ENCODE measurements at regions not wholly inside any gene's neighbourhood (a gene's known extent, or its start where the extent isn't known, plus 50 kb on each side); places are given as distances from the start of the nearest gene placed in this dataset.

GRCh38 chr3:64426551-64426950 lies 201.3 kb upstream of the PRICKLE2 start:
- Histone ChIP-seq H3K4me3 (ENCODE audit: low read depth in 1 of 2, low read length in 1 of 2) (no peak overlapping the region), H3K27ac (no peak overlapping the region), H3K36me3 (no peaks in the 10 kb centered on the region), H3K27me3 (no peaks in the 10 kb centered on the region), H3K4me1 (ENCODE audit: control insufficient read depth in 1 of 2, insufficient read depth in 1 of 2, low read depth in 1 of 2, low read length in 1 of 2) (no peaks in the 10 kb centered on the region), H3K9me3 (no peaks in the 10 kb centered on the region)
- TF ChIP-seq CTCF (IDR thresholded peaks at IDR 0.05): no peak

- TF ChIP-seq CTCF (IDR thresholded peaks at IDR 0.05): no peak
Observed at GRCh38 chr3:64422932-64423331, 197.7 kb upstream of the PRICKLE2 start.

GRCh38 chr3:64422192-64422591 lies 196.9 kb upstream of the PRICKLE2 start:
- H3K4me3 ChIP-seq (ENCODE audit: low read depth in 1 of 2, low read length in 1 of 2): no peak overlapping the region
- H3K27ac ChIP-seq: no peak overlapping the region
- TF ChIP-seq CTCF (IDR thresholded peaks at IDR 0.05): no peak
- no peaks in the 10 kb centered on the region for H3K9me3 ChIP-seq
- H3K4me1 ChIP-seq (ENCODE audit: control insufficient read depth in 1 of 2, insufficient read depth in 1 of 2, low read depth in 1 of 2, low read length in 1 of 2): no peaks in the 10 kb centered on the region
- no peaks in the 10 kb centered on the region for H3K27me3 ChIP-seq
- no peaks in the 10 kb centered on the region for H3K36me3 ChIP-seq

More at GRCh38 chr3:64422932-64423331, 197.7 kb upstream of the PRICKLE2 start:
- H3K27me3 ChIP-seq: no peaks in the 10 kb centered on the region
- H3K9me3 ChIP-seq: no peaks in the 10 kb centered on the region
- no peaks in the 10 kb centered on the region for H3K36me3 ChIP-seq
- H3K27ac ChIP-seq: no peak overlapping the region
- H3K4me1 ChIP-seq (ENCODE audit: control insufficient read depth in 1 of 2, insufficient read depth in 1 of 2, low read depth in 1 of 2, low read length in 1 of 2): no peaks in the 10 kb centered on the region
- H3K4me3 ChIP-seq (ENCODE audit: low read depth in 1 of 2, low read length in 1 of 2): no peak overlapping the region

- Histone ChIP-seq H3K4me3 (ENCODE audit: low read depth in 1 of 2, low read length in 1 of 2) (no peak overlapping the region), H3K36me3 (no peaks in the 10 kb centered on the region), H3K27me3 (no peaks in the 10 kb centered on the region), H3K4me1 (ENCODE audit: control insufficient read depth in 1 of 2, insufficient read depth in 1 of 2, low read depth in 1 of 2, low read length in 1 of 2) (no peaks in the 10 kb centered on the region), H3K27ac (no peak overlapping the region), H3K9me3 (no peaks in the 10 kb centered on the region)
- TF ChIP-seq CTCF (IDR thresholded peaks at IDR 0.05): no peak
Observed at GRCh38 chr3:64417816-64418215, 192.6 kb upstream of the PRICKLE2 start.

- TF ChIP-seq CTCF (IDR thresholded peaks at IDR 0.05): no peak
- peaks cover 4% of the 10 kb centered on the region for H3K27me3 ChIP-seq
- no peak overlapping the region for H3K4me3 ChIP-seq (ENCODE audit: low read depth in 1 of 2, low read length in 1 of 2)
- no peaks in the 10 kb centered on the region for H3K9me3 ChIP-seq
- no peaks in the 10 kb centered on the region for H3K4me1 ChIP-seq (ENCODE audit: control insufficient read depth in 1 of 2, insufficient read depth in 1 of 2, low read depth in 1 of 2, low read length in 1 of 2)
- no peaks in the 10 kb centered on the region for H3K36me3 ChIP-seq
- no peak overlapping the region for H3K27ac ChIP-seq
Observed at GRCh38 chr3:64414043-64414442, 188.8 kb upstream of the PRICKLE2 start.

GRCh38 chr3:64411101-64411500 lies 185.8 kb upstream of the PRICKLE2 start:
- H3K27me3 ChIP-seq: peaks cover 4% of the 10 kb centered on the region

More at GRCh38 chr3:64411101-64411500, 185.8 kb upstream of the PRICKLE2 start:
- H3K27ac ChIP-seq: no peak overlapping the region
- H3K36me3 ChIP-seq: no peaks in the 10 kb centered on the region
- H3K4me3 ChIP-seq (ENCODE audit: low read depth in 1 of 2, low read length in 1 of 2): no peak overlapping the region
- H3K9me3 ChIP-seq: no peaks in the 10 kb centered on the region
- H3K4me1 ChIP-seq (ENCODE audit: control insufficient read depth in 1 of 2, insufficient read depth in 1 of 2, low read depth in 1 of 2, low read length in 1 of 2): no peaks in the 10 kb centered on the region
- TF ChIP-seq CTCF (IDR thresholded peaks at IDR 0.05): no peak
